ENCODE measurements at regions not wholly inside any gene's neighbourhood (a gene's known extent, or its start where the extent isn't known, plus 50 kb on each side); places are given as distances from the start of the nearest gene placed in this dataset.

GRCh38 chr6:21858076-21858475 is 264.5 kb downstream of the SOX4 start:
- no peak overlapping the region for H3K4me3 Mint-ChIP-seq (ENCODE audit: low read depth, unreplicated experiment)
- intact Hi-C loops (cut with micrococcal nuclease; ENCODE audit: unreplicated experiment): no loop called here
- no peak for TF ChIP-seq CTCF (IDR thresholded peaks at IDR 0.05; ENCODE audit: unreplicated experiment)
- H3K27me3 Mint-ChIP-seq (ENCODE audit: unreplicated experiment): no peaks in the 10 kb centered on the region
- H3K9me3 Mint-ChIP-seq (ENCODE audit: low read depth, unreplicated experiment): peaks cover 2% of the 10 kb centered on the region
- H3K4me1 Mint-ChIP-seq (ENCODE audit: low read depth, unreplicated experiment): peaks cover 9% of the 10 kb centered on the region
- CTCF ChIA-PET: interaction anchor here (0.5 to 0.6 kb wide), 2 partner anchors 10 to 1297 kb away, joined by 3 to 4 read pairs; no protein-coding TSS in a partner anchor
- no peak overlapping the region for H3K27ac Mint-ChIP-seq (ENCODE audit: unreplicated experiment)
- H3K36me3 Mint-ChIP-seq (ENCODE audit: insufficient read depth, unreplicated experiment): no peaks in the 10 kb centered on the region
- BruUV-seq (replicated peaks): no TSS peak
- no peak for DNase-seq

GRCh38 chr6:21859193-21859735 is 265.7 kb downstream of the SOX4 start:
- H3K9me3 Mint-ChIP-seq (ENCODE audit: low read depth, unreplicated experiment): peaks cover 2% of the 10 kb centered on the region
- no peak for TF ChIP-seq CTCF (IDR thresholded peaks at IDR 0.05; ENCODE audit: unreplicated experiment)
- BruUV-seq (replicated peaks): no TSS peak
- intact Hi-C loops (cut with micrococcal nuclease; ENCODE audit: unreplicated experiment): no loop called here
- peaks cover 9% of the 10 kb centered on the region for H3K4me1 Mint-ChIP-seq (ENCODE audit: low read depth, unreplicated experiment)
- H3K27ac Mint-ChIP-seq (ENCODE audit: unreplicated experiment): no peak overlapping the region
- H3K27me3 Mint-ChIP-seq (ENCODE audit: unreplicated experiment): no peaks in the 10 kb centered on the region
- CTCF ChIA-PET: no interaction called here
- no peak overlapping the region for H3K4me3 Mint-ChIP-seq (ENCODE audit: low read depth, unreplicated experiment)
- no peak for DNase-seq
- no peaks in the 10 kb centered on the region for H3K36me3 Mint-ChIP-seq (ENCODE audit: insufficient read depth, unreplicated experiment)

- BruUV-seq (replicated peaks): no TSS peak
- H3K4me1 Mint-ChIP-seq (ENCODE audit: low read depth, unreplicated experiment): no peaks in the 10 kb centered on the region
- intact Hi-C loops (cut with micrococcal nuclease; ENCODE audit: unreplicated experiment): no loop called here
- peaks cover 2% of the 10 kb centered on the region for H3K9me3 Mint-ChIP-seq (ENCODE audit: low read depth, unreplicated experiment)
- no peak for DNase-seq
- no peak overlapping the region for H3K4me3 Mint-ChIP-seq (ENCODE audit: low read depth, unreplicated experiment)
- CTCF ChIA-PET: no interaction called here
- no peak overlapping the region for H3K27ac Mint-ChIP-seq (ENCODE audit: unreplicated experiment)
- TF ChIP-seq CTCF (IDR thresholded peaks at IDR 0.05; ENCODE audit: unreplicated experiment): no peak
- no peaks in the 10 kb centered on the region for H3K36me3 Mint-ChIP-seq (ENCODE audit: insufficient read depth, unreplicated experiment)
- no peaks in the 10 kb centered on the region for H3K27me3 Mint-ChIP-seq (ENCODE audit: unreplicated experiment)
Observed at GRCh38 chr6:21861942-21862341, 268.4 kb downstream of the SOX4 start.

GRCh38 chr6:21864206-21864605 is 270.7 kb downstream of the SOX4 start:
- no peak for DNase-seq
- no peak overlapping the region for H3K27ac Mint-ChIP-seq (ENCODE audit: unreplicated experiment)
- no peaks in the 10 kb centered on the region for H3K27me3 Mint-ChIP-seq (ENCODE audit: unreplicated experiment)
- H3K9me3 Mint-ChIP-seq (ENCODE audit: low read depth, unreplicated experiment): peaks cover 2% of the 10 kb centered on the region
- CTCF ChIA-PET: interaction anchor here (0.6 to 0.7 kb wide), 2 partner anchors 119 to 234 kb away, joined by 3 to 7 read pairs; no protein-coding TSS in a partner anchor
- no peak for TF ChIP-seq CTCF (IDR thresholded peaks at IDR 0.05; ENCODE audit: unreplicated experiment)
- H3K4me3 Mint-ChIP-seq (ENCODE audit: low read depth, unreplicated experiment): no peak overlapping the region
- no peaks in the 10 kb centered on the region for H3K36me3 Mint-ChIP-seq (ENCODE audit: insufficient read depth, unreplicated experiment)
- intact Hi-C loops (cut with micrococcal nuclease; ENCODE audit: unreplicated experiment): no loop called here
- BruUV-seq (replicated peaks): no TSS peak
- no peaks in the 10 kb centered on the region for H3K4me1 Mint-ChIP-seq (ENCODE audit: low read depth, unreplicated experiment)

All from Calu3 (cell line).